ENCODE measurements at regions not wholly inside any gene's neighbourhood (a gene's known extent, or its start where the extent isn't known, plus 50 kb on each side); places are given as distances from the start of the nearest gene placed in this dataset.

DNA sequence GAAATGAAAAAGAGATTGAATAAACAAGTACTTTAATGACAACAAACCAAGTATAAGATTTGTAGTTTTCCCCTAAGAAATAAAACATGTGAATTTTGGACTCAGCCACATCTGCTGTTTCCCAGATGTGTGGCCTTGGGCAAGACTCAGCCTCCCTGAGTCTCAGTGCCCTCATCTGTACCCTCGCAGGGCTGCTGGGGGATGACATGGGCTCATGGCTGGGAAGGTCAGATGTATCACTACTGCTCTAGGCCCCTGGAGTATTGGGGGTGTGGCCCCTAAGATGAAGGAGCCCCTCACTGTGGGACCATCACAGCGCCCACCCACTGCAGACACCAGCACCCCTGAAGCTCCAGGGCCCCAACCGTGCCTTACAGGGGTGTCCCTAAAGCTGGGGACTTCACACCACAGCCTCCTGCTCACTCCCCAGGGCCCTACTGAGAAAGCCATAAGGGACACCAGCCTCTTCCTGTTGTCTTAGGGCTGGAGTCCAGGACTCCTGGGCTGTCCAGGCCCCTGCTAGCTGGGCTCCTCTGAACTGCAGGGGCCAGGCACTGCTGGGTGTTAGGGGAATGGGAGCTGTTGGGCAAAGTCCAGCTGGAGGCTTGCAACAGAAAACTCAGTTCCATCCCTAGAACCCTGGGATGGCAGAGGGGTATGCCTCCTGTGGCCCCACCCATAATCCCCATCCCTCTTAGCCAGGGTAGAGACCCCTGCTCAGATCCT lies 104.0 kb upstream of the WNT4 start:
- no peak for DNase-seq

DNA sequence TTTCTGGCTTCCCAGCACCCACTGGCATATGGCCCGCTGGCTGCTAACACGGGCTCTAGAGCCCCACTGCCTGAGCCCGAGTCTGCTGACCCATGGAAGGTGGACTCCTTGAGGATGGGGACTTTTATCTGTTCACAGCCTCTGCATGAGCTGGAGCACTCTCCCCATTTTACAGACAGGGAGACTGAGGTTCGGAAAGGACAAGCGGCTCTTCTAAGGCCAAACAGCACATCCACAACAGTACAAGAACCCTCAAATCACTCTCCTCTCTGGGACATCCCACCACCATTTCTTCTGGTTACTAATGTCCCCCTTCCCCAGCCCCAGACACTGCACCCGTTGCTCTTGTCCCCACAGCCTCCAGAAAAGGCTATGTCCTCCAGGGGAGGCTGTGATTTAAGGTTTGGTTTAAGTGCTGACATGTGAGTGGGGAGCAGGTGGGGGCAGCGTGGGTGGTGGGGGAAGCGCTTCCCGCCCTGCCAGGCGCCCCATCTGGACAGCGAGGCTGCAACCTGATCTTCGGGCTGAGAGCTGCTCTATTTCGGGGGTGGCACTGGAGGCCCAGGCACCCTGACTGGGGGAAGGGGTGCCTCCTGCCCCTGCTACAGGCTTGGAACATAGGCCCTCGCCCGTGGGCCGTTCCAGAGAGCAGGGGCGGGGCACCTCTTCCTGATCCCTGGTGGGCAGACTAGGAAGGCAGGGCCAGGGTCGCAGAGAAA lies 104.8 kb upstream of the WNT4 start:
- DNase-seq: no peak

DNA sequence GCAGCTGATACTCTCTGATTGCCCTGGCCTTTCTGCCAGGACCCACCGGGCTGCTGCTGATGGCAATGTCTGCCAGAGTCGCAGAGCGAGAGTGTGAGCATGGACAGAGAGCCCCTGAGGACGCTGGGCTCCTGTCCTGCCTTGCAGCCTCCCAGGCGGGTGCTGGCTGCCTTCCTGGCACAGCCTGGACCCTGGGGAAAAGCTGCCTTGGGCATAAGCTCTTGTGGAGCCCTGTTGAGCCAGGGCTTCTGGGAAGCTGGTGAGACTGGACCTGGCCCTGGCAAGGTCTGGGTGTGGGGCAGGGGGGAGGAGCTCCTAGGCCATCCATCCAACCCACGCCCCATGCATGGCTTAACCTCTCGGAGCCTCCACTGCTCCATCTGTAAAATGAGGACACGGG lies 105.8 kb upstream of the WNT4 start:
- no peak for DNase-seq

DNA sequence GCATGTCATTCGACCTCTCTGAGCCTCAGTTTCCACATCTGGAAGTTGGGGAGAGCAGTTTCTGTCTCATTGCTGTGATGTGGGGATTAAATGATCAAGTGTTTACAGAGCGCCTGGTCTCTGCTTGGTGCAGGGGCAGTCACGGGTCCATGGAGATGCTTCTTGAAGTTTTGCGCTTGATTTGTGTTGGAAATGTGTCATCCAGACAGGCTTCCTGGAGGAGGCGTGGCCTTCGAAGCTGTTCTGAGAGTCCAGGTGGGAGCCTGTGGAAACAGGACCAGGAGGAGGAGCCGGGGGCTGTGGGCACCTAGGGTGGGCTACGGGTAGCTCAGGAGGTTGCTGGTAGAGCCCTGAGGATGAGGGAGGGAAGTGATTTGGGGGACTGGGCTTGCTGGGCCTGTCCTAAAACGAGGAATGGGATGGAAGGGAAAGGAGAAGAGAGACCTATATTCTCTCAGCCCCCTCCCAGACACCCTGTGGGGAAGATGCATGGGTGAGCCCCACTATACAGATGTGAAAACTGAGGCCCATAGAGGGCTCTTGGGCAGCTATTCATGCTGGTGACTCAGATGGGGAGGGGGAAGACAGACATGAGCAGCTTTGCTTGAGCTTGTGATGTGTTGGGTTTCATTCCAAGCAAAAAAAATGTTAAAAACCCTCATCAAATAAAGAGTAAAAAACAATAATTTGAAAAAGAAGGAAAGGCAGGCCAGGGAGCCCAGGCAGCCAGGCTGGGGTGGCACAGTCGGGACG lies 107.2 kb upstream of the WNT4 start:
- DNase-seq: no peak

DNA sequence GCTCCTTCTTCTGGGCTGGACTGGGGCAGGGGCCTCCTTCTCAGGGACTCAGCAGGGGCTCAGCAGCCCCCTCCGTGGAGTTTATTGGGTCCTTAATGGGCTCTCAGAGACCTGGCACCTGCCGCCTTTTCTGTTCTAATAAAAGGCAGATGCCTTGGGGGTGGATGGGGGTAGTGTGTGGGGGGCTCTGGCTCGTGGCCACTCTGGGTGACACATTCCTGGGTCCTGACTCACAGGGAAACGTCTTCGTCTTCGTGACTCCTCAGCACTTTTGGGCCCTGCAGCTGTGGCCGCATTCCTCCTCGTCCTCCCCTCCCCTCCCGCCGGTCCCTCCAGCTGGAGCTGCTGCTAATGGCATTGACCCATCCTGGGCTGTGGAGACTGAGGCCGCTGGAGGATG lies 107.8 kb upstream of the WNT4 start:
- DNase-seq: no peak

DNA sequence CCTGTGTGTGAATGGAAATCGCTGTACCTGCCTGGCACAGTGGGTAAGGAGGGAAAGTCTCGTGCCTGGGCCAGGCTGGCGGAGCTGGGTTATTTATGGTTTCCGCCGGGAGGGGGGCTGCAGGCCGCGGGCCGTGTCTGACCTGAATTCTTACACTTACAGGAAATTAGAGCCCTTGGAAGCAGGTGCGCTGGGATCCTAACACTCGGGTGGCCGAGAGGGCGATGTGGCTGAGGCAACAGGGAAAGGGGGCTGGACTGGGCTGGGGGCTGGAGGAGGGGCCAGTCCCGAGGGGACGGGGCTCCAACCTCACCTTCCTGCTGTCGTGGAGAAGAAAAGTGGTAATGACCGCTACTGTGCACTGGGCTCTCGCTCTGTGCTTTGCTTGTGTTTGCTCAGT lies 109.4 kb upstream of the WNT4 start:
- DNase-seq: no peak

DNA sequence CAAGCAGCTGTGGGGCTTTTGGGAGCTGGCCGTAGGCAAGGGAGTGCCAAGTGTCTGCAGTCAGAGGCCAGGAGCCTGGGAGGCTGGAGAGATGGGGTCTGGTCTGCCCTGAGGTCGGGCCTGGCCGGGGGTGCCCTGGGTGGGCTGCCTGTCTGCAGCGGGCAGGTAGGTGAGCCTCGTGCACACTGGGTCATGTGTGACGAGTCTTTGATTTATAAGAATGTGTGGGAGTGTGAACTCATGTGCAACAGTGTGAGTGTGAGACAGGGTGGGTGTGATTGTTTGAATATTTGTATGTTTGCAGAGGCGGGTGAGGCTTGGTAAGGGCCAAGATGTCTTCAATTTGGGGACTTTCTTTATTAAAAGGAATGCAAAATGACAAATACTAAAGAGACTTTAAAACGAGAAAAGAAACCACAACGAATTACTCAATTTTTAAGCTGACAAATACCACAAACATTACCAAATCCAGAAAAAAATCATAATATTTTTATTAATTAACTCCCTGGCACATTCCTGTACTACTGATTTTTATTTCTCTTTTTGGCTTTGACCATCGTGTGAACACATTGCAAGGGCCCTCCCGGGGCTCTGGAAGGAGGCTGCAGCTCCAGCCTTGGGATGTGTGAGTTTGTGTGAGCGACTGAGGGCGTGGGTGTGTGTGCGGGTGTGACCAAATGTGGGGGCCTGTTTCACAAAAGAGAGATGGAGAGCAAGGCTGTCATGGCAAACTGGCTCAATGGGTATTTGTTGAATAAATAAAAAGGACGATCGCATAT lies 110.3 kb upstream of the WNT4 start:
- no peak for DNase-seq

DNA sequence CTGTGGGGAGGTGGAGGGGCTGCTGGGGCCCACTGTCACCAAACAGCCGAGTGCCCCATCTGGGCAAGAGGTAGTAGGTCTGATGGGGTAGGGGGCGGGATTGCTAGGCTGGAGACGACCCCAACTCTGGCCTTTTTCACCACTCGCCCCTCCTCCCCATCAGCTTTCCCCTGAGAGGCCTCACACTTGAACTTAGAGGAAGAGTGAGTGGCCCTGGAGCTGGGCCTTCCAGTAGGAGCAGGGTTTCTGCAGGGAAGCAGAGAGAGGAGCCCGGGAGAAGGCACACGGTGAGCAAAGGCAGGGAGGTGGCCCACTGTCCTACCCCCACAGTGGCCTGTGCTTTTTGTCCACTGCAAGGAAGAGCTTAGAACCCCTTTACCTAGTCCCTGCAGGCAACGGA lies 111.9 kb upstream of the WNT4 start:
- no peak for DNase-seq

DNA sequence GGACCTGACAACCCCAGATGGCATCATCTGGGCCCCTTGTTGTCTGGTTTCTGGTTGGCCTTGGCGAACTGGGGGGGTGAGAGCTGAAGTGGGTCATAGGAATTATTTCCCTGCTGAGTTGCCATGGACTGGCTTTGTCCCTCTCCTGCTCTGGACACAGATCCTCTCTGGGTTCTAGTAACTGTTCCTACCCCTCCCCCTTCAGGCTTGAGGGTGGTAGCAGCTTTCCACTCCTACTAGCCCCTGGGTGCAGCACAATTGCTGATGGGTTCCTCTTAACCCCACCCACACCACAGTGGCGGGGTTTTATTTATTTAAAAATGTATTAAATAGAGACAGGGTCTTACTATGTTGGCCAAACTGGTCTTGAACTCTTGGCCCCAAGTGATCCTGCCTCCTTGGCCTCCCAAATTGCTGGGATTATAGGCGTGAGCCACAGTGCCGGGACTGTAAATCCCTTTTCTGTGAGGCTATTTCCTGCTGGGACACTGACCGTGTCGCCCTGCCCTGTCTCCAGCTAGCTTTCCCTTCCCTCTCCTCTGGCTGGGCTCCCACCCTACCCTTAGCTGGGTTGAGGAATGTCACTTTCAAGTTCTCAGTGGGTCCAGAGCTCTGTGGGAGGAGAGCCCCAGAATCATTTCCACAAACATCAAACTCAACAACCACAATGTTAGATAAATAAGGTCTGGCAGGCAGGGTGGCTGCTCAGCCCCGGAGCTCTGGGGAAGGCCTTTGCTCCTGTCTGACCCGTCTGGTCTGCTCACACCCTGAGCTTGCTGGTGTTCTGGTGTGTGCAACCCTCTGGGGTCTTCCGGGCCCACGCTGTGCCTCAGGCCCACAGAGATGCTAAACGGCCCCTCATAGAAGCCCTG lies 112.7 kb upstream of the WNT4 start:
- DNase-seq: no peak

DNA sequence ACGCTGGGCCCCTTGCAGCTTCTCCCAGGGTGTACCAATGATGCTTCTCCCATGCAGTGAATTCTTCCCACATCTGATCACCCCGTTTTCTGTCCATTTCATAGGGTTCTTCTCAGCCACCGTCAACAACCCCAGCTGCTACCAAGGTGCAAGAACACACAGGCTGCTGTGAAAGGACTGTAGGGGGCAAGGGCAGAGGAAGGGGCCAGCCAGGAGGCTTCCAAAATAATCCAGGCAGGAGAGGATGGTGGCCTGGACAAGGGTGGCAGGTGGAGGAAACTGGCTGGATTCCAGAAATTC lies 113.3 kb upstream of the WNT4 start:
- no peak for DNase-seq

DNA sequence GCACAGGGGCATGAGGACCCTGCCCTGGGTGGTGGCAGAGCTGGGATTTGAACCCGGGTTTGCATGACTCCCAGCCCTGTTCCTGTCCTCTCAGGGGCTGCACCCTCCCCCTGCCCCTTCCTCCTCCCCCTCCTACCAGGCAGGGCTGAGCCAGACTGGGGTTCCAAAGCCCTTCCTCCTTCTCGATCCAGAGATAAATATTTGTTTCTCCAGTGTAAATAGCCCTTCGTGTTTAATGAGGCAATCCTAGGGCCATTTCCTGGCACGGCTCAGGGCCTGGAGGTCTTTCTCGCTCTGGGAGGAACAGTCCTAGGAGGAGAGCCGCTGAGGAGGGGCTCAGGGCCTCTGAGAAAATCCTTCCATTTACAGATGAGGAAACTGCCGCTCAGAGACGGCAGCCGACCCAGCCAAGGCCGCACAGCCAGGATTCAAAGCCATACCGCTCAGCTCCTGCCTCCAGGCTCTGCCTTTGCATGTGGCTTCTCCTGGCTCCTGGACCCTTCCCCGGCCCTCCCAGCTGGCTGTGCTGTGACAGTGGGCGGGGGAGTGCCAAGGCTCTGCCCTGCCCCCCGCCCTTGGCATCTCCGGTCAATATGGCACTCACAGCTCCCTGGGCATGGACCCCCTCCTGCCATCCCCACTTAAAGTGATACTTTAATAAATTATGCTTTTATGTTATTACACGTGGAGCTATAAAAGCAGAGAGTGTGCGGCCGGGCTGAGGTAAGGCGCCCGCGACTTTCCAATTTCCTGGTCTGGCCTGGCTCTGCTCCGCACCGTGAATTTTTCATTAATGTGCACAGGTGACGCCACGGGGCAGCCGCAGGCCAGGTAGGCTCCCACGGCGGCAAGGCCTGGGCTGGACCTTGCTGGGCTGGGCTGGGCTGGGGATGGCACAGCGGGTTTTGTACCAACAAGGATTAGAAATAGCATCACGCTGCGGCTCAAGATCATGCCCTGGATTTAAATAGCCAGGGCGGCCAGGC lies 114.7 kb upstream of the WNT4 start:
- peak; percentile 20 for DNase-seq

DNA sequence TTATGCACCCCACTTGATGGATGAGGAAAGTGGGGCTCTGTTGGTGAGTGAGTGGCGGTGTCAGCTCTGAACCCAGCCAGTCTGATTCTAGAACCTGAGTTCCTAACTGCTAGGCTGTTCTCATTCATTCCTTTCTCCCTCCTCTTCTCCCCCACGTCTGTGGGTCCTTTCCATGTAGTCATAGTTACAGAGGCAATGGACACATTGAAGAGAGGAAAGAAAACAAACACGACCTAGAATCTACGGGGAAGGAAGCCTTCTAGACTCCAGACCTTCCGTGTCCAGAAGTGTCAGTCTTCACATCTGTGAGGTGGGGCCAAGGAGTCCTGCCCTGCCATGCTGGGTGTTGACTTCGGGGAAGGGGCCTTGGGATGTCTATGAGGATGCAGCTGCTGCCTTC lies 115.8 kb upstream of the WNT4 start:
- no peak for DNase-seq

DNA sequence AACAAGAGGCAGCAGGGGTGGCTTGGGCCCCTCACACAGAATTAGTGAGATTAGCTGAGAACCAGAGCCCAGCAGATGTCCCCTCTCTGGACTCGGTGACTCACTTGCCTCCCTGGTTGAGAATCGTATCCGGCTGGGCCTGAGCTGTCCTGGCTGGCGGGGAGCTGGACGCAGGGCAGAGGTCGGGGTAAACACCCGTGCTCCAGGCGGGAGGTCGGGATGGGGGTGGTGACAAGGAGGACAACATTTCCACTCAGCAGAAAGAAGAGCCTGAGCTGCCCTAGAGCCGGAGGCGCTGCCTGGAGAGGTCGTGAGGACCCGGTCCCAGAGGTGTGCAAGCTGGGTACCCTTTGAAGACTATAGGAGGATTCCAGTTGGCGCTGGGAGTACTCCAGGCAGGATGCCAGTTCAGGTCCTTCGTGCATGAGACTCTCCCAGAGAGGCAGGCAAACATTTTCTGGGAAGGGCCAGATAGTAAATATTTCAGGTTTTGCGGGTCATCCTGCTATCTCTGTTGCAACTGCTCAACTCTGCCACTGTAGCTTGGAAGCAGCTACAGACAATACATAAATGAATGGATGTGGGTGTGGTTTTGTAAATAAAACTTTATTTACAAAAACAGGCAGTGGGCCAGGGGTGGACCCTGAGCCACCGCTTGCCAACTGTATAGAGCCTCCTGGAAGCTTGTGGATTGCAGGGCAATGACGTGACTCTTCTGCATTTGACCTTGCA lies 116.8 kb upstream of the WNT4 start:
- peak; percentile 17 for DNase-seq

DNA sequence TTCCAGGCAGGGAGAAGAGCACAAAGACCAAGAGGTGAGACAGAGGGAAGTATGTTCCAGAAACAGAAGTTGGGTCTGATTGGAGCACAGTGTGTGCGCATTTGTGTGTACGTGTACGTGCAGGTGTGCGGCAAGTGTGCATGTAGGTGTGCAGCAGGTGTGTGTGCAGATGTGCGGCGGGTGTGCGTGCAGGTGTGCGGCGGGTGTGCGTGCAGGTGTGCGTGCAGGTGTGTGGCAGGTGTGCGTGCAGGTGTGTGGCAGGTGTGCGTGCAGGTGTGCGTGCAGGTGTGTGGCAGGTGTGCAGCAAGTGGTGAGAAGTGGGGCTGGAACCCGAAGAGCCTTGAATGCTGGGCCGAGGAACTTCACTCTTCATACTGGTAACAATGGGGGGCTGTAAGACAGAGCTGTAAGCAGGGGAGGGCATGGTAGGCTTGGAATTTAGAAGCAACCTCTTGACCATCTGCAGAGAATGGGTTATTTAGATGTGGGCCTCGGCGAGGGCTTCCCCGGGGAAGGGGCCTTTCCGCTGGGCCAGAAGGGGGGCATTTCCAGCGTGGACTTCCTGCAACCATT lies 118.0 kb upstream of the WNT4 start:
- no peak for DNase-seq

DNA sequence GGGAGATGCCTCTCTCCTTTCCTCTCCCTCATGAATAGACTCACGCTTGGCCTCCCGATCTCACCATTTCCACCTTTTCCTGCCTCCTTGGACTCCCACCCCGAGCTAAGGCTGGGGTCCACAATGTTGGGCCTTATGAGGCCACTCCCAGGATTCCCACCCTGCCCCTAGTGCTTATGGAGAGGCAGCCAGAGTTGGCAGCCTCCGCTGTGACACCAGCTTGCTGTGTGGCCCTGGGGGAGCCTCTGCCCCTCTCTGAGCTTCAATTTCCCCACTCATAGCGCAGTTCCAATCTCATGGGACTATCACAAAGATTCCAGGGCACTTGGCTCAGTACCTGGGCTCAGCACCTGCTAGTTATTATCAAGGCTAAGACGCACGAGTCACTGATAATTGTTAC lies 118.7 kb upstream of the WNT4 start:
- no peak for DNase-seq

DNA sequence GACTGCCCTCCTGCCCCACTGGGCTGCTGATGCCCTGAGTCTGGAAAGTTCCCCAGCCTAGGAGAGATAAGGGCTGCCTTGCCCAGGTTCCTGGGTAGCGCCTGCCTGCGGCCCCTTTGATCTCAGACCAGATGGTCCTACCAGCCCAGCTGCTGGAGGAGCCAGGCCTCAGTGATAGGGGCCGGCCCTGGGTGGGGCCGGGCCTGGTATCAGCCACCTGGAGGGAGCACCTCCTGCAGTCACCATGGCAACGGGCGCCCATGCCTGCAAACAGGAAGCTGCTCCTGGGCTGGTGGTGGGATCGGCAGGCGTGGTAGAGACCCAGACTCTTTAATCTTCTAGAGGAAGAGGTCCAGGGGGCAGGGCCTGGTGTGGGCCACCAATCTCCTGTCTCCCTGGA lies 119.7 kb upstream of the WNT4 start:
- DNase-seq: peak; percentile 34

DNA sequence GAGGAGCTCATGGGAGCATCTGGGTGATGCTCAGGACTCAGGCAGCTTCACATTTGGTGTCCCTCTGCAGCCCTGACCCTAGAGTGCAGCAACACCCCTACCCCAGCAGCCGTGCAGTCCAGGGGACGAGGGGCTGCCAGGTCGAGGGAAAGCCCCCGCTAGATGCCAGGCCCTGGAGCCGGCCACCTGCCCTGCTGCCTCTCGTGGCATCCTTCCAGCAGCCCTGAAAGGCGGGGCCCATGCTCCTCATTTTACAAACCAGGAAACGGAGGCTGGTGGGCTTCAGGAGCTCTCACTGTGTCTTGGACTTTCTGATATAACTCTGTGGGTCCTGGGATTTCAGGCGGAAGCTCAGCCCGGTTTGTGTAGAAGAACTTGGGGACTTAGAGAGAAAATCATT lies 120.5 kb upstream of the WNT4 start:
- DNase-seq: no peak

DNA sequence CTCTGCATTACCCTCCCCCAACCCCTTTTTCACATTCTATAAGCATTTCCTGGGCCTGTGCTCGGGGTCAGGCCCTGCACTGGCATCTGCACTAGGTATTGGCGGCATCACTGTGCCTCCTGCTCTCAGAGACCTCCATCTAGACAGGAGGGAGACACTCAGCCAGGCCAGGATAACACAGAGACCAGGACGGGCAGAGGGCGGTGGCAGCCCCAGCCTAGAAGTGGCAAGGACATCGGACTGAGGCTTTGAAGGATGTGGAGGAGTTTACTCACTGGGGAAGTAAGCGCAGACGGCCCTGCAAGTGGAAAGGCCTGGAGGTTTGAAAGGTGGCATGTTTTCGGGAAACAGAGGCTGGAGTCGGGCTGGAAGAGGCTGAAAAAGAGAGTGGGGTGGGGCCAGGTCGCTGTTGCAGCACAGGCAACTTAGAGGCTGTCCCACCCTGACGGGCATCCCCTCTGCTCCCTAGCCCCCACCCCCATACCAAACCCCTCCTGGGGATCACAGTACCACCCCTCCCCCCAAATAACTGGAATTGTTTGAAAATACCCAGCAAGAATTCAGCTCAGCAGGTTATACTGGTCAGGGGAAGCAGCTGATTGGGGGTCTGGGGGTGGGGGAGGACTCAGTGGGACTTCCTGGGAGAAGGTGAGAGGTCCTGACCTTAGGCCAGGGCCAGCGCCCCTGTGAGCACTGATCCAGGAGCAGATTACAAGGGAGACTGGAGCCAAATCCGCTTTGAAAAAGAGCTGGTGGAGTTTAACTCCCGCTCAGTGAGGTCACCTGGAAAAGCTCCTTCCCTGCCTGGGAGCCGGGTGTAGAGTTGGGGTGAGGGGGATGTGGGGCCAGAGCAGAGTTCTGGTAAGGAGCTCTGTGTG lies 121.8 kb upstream of the WNT4 start:
- no peak for DNase-seq

DNA sequence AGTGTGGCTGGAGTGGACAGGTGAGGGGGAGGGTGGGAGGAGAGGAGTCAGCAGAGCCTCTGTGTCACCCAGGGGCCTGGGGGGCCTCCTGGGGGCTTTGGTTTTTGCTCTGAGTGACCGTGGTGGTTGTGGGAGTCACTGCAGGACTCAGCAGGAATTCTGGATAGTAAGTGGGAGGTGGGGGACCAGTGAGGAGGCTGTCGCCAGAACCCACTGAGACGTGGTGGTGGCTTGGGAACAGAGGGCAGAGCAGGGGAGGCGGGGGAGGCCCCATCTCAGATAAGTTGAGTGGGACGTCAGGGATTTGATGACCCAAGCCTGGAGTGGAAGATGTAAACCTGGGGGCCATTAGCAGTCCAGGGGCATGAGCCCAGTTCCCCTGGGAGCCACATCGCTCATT lies 123.2 kb upstream of the WNT4 start:
- DNase-seq: no peak

Measured in DMS79 (cell line).